ENCODE measurements at regions not wholly inside any gene's neighbourhood (a gene's known extent, or its start where the extent isn't known, plus 50 kb on each side); places are given as distances from the start of the nearest gene placed in this dataset.

GRCh38 chr13:38419312-38419873 is 69.7 kb downstream of the UFM1 start:
- Mint-ChIP-seq H3K36me3 (no peaks in the 10 kb centered on the region), H3K9me3 (no peaks in the 10 kb centered on the region), H3K27ac (no peak overlapping the region), H3K4me1 (no peaks in the 10 kb centered on the region), H3K4me3 (no peak overlapping the region), H3K27me3 (ENCODE audit: insufficient read depth, low read depth) (no peaks in the 10 kb centered on the region)
- Histone ChIP-seq H3K4me2 (no peak overlapping the region), H3K27ac (no peak overlapping the region), H3K4me3 (no peak overlapping the region), H3F3A (ENCODE audit: low read depth) (no peaks in the 10 kb centered on the region), H3K4me1 (no peaks in the 10 kb centered on the region), H3K9ac (no peak overlapping the region), H3K79me2 (ENCODE audit: low read depth) (no peaks in the 10 kb centered on the region), H4K20me1 (ENCODE audit: low read depth) (no peaks in the 10 kb centered on the region), H2AFZ (replicated peaks) (no peak overlapping the region), H3K36me3 (no peaks in the 10 kb centered on the region), H3K9me3 (ENCODE audit: low read depth) (no peaks in the 10 kb centered on the region), H3K27me3 (no peaks in the 10 kb centered on the region)
- no peak for DNase-seq (ENCODE audit: low spot score)
- no peak for TF ChIP-seq EZH2 (IDR thresholded peaks at IDR 0.05)
- no peak for TF ChIP-seq CTCF (IDR thresholded peaks at IDR 0.05)
- no peak for TF ChIP-seq EZH2phosphoT487 (IDR thresholded peaks at IDR 0.05)

GRCh38 chr13:38421590-38422560 is 72.2 kb downstream of the UFM1 start:
- TF ChIP-seq EZH2phosphoT487 (IDR thresholded peaks at IDR 0.05) (no peak), CTCF (IDR thresholded peaks at IDR 0.05) (no peak), EZH2 (IDR thresholded peaks at IDR 0.05) (no peak)
- no peaks in the 10 kb centered on the region for H3K27me3 Mint-ChIP-seq (ENCODE audit: insufficient read depth, low read depth)

GRCh38 chr13:38429916-38430315 is 80.3 kb downstream of the UFM1 start:
- H3F3A ChIP-seq (ENCODE audit: low read depth) = no peaks in the 10 kb centered on the region
- H3K9me3 ChIP-seq (ENCODE audit: low read depth) = no peaks in the 10 kb centered on the region
- H3K4me1 ChIP-seq = no peaks in the 10 kb centered on the region
- H3K27me3 Mint-ChIP-seq (ENCODE audit: insufficient read depth, low read depth) = no peaks in the 10 kb centered on the region
- H3K4me2 ChIP-seq = no peak overlapping the region
- H3K9ac ChIP-seq = no peak overlapping the region
- no peak overlapping the region for H2AFZ ChIP-seq (replicated peaks)
- H3K9me3 Mint-ChIP-seq = no peaks in the 10 kb centered on the region
- H3K4me1 Mint-ChIP-seq = no peaks in the 10 kb centered on the region
- no peaks in the 10 kb centered on the region for H4K20me1 ChIP-seq (ENCODE audit: low read depth)
- no peaks in the 10 kb centered on the region for H3K79me2 ChIP-seq (ENCODE audit: low read depth)
- no peaks in the 10 kb centered on the region for H3K27me3 ChIP-seq
- no peak overlapping the region for H3K4me3 ChIP-seq
- no peak overlapping the region for H3K27ac Mint-ChIP-seq
- TF ChIP-seq CTCF (IDR thresholded peaks at IDR 0.05) (no peak), EZH2phosphoT487 (IDR thresholded peaks at IDR 0.05) (no peak)
- H3K4me3 Mint-ChIP-seq = no peak overlapping the region
- H3K36me3 ChIP-seq = no peaks in the 10 kb centered on the region
- no peak overlapping the region for H3K27ac ChIP-seq
- DNase-seq (ENCODE audit: low spot score) = no peak
- H3K36me3 Mint-ChIP-seq = no peaks in the 10 kb centered on the region

More at GRCh38 chr13:38421590-38422560, 72.2 kb downstream of the UFM1 start:
- no peaks in the 10 kb centered on the region for H4K20me1 ChIP-seq (ENCODE audit: low read depth)
- Mint-ChIP-seq H3K9me3 (no peaks in the 10 kb centered on the region), H3K4me3 (no peak overlapping the region), H3K4me1 (no peaks in the 10 kb centered on the region), H3K36me3 (no peaks in the 10 kb centered on the region), H3K27ac (no peak overlapping the region)
- no peaks in the 10 kb centered on the region for H3K79me2 ChIP-seq (ENCODE audit: low read depth)
- H2AFZ ChIP-seq (replicated peaks) = no peak overlapping the region
- H3K9ac ChIP-seq = no peak overlapping the region
- H3F3A ChIP-seq (ENCODE audit: low read depth) = no peaks in the 10 kb centered on the region
- H3K36me3 ChIP-seq = no peaks in the 10 kb centered on the region
- H3K4me2 ChIP-seq = no peak overlapping the region
- H3K27me3 ChIP-seq = no peaks in the 10 kb centered on the region
- H3K4me1 ChIP-seq = no peaks in the 10 kb centered on the region
- no peak overlapping the region for H3K27ac ChIP-seq
- no peak for DNase-seq (ENCODE audit: low spot score)
- H3K9me3 ChIP-seq (ENCODE audit: low read depth) = no peaks in the 10 kb centered on the region
- H3K4me3 ChIP-seq = no peak overlapping the region
